ENCODE measurements at regions not wholly inside any gene's neighbourhood (a gene's known extent, or its start where the extent isn't known, plus 50 kb on each side); places are given as distances from the start of the nearest gene placed in this dataset.

- H3K4me1 ChIP-seq (ENCODE audit: control insufficient read depth, insufficient read depth, low read length): no peaks in the 10 kb centered on the region
- no peak for TF ChIP-seq POLR2AphosphoS5 (IDR thresholded peaks at IDR 0.05; ENCODE audit: low read depth, low read length)
- POLR2A ChIA-PET: no interaction called here
- intact Hi-C loops (cut with micrococcal nuclease; ENCODE audit: unreplicated experiment): no loop called here
- H3K27ac ChIP-seq (ENCODE audit: low read length): no peak overlapping the region
- no TSS peak for BruUV-seq (replicated peaks)
- CTCF ChIA-PET: no interaction called here
- no peak for DNase-seq (ENCODE audit: low read depth, low spot score)
- H3K27me3 ChIP-seq (ENCODE audit: control insufficient read depth, insufficient read depth, low read length): peaks cover 15% of the 10 kb centered on the region; the same call in 1 of the 2 replicates
- no peak overlapping the region for H3K4me3 ChIP-seq (ENCODE audit: low read depth in 2 of 2, low read length in 2 of 2)
- H3K36me3 ChIP-seq (ENCODE audit: control insufficient read depth, insufficient read depth, low read length): no peaks in the 10 kb centered on the region
- no peak for ATAC-seq
- H3K9me3 ChIP-seq (ENCODE audit: control insufficient read depth, insufficient read depth, low read depth, low read length): no peaks in the 10 kb centered on the region
- in situ Hi-C loops (cut with HindIII; ENCODE audit: low pct_unique_long_range_greater_than_20kb, low sequenced_read_pairs): no loop called here
Measured at GRCh38 chr11:116348226-116348625, 424.6 kb downstream of the BUD13 start.

GRCh38 chr11:116345575-116345974 is 427.2 kb downstream of the BUD13 start:
- ChIA-PET CTCF (no interaction called here), POLR2A (no interaction called here)
- ATAC-seq: no peak
- no peak overlapping the region for H3K4me3 ChIP-seq (ENCODE audit: low read depth in 2 of 2, low read length in 2 of 2)
- no peak overlapping the region for H3K27ac ChIP-seq (ENCODE audit: low read length)
- H3K4me1 ChIP-seq (ENCODE audit: control insufficient read depth, insufficient read depth, low read length): no peaks in the 10 kb centered on the region
- peaks cover 15% of the 10 kb centered on the region for H3K27me3 ChIP-seq (ENCODE audit: control insufficient read depth, insufficient read depth, low read length)
- DNase-seq (ENCODE audit: low read depth, low spot score): no peak
- no peak for TF ChIP-seq POLR2AphosphoS5 (IDR thresholded peaks at IDR 0.05; ENCODE audit: low read depth, low read length)
- TF ChIP-seq TCF7L2 (IDR thresholded peaks at IDR 0.05; ENCODE audit: low read depth, low read length): no peak
- TF ChIP-seq SIN3A (IDR thresholded peaks at IDR 0.05; ENCODE audit: borderline replicate concordance, insufficient read depth, low read depth, low read length): no peak
- H3K9me3 ChIP-seq (ENCODE audit: control insufficient read depth, insufficient read depth, low read depth, low read length): no peaks in the 10 kb centered on the region
- in situ Hi-C loops (cut with HindIII; ENCODE audit: low pct_unique_long_range_greater_than_20kb, low sequenced_read_pairs) (no loop called here), intact Hi-C loops (cut with micrococcal nuclease; ENCODE audit: unreplicated experiment) (no loop called here)
- BruUV-seq (replicated peaks): no TSS peak
- no peaks in the 10 kb centered on the region for H3K36me3 ChIP-seq (ENCODE audit: control insufficient read depth, insufficient read depth, low read length)

DNA sequence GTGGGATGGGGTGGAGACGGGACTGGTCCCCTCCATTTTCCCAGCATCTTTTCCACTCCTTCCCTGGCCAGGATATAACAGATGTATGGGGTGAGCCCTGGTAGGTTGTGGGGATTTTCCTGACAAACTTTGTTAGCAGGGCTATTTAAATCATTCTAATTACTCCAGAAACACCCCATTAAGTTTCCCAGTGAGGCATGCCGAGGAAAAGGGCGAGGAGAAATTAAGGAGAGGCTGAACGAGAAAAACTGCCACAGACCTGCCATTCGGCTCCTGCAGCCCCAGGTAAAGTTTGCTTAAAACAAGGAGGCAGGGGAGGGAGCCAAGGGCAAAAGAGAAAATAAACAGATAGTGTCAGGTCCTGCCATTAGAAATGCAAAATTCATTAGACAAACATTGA is 428.2 kb downstream of the BUD13 start:
- ATAC-seq (no peak), DNase-seq (ENCODE audit: low read depth, low spot score) (no peak)
- ChIA-PET CTCF (no interaction called here), POLR2A (no interaction called here)
- H3K27me3 ChIP-seq (ENCODE audit: control insufficient read depth, insufficient read depth, low read length): peaks cover 13% of the 10 kb centered on the region
- no TSS peak for BruUV-seq (replicated peaks)
- H3K36me3 ChIP-seq (ENCODE audit: control insufficient read depth, insufficient read depth, low read length): no peaks in the 10 kb centered on the region
- no peaks in the 10 kb centered on the region for H3K4me1 ChIP-seq (ENCODE audit: control insufficient read depth, insufficient read depth, low read length)
- no peak overlapping the region for H3K4me3 ChIP-seq (ENCODE audit: low read depth in 2 of 2, low read length in 2 of 2)
- H3K9me3 ChIP-seq (ENCODE audit: control insufficient read depth, insufficient read depth, low read depth, low read length): no peaks in the 10 kb centered on the region
- no peak overlapping the region for H3K27ac ChIP-seq (ENCODE audit: low read length)
- in situ Hi-C loops (cut with HindIII; ENCODE audit: low pct_unique_long_range_greater_than_20kb, low sequenced_read_pairs): no loop called here
- intact Hi-C loops (cut with micrococcal nuclease; ENCODE audit: unreplicated experiment): no loop called here
- TF ChIP-seq, protein P1, sequence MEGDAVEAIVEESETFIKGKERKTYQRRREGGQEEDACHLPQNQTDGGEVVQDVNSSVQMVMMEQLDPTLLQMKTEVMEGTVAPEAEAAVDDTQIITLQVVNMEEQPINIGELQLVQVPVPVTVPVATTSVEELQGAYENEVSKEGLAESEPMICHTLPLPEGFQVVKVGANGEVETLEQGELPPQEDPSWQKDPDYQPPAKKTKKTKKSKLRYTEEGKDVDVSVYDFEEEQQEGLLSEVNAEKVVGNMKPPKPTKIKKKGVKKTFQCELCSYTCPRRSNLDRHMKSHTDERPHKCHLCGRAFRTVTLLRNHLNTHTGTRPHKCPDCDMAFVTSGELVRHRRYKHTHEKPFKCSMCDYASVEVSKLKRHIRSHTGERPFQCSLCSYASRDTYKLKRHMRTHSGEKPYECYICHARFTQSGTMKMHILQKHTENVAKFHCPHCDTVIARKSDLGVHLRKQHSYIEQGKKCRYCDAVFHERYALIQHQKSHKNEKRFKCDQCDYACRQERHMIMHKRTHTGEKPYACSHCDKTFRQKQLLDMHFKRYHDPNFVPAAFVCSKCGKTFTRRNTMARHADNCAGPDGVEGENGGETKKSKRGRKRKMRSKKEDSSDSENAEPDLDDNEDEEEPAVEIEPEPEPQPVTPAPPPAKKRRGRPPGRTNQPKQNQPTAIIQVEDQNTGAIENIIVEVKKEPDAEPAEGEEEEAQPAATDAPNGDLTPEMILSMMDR (IDR thresholded peaks at IDR 0.05): no peak
- TF ChIP-seq POLR2AphosphoS5 (IDR thresholded peaks at IDR 0.05; ENCODE audit: low read depth, low read length): no peak
- no peak for TF ChIP-seq SIN3A (IDR thresholded peaks at IDR 0.05; ENCODE audit: borderline replicate concordance, insufficient read depth, low read depth, low read length)
- TF ChIP-seq REST (IDR thresholded peaks at IDR 0.05; ENCODE audit: insufficient read depth in 1 of 2, low read depth in 2 of 2, low read length in 1 of 2): no peak
- TF ChIP-seq TCF7L2 (IDR thresholded peaks at IDR 0.05; ENCODE audit: low read depth, low read length): no peak
